ENCODE measurements at regions not wholly inside any gene's neighbourhood (a gene's known extent, or its start where the extent isn't known, plus 50 kb on each side); places are given as distances from the start of the nearest gene placed in this dataset.

DNA sequence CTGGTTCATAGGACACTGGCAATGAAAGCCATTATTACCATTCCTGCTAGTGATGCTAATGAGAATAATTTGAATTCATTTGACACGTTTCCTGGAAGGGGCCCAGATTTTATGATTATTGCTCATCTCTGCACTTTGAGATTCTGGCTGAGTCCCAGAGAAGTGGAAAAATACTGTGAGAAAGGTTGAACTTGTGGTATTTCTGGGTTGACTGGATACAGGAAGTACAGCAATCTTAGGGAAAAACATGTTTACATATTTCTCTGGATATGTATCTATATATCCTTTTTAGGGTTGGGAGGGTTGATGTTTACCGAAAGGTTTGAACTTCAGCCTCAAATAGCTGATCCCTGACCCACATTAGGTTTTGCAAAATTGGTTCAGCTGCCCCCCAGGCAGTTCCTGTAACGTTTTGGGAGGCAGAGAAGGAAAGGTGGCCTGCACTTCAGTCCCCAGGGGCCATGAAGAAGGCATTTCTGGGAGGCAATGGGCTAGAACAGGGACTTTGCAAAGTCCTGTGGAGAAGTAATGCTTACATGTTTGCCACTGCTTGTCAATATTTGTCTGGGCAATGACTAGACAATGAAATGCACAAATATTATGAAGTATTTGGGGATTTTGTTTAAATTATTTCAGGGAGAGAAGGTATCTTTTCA lies 253.7 kb upstream of the PITRM1 start:
- H3K9me3 ChIP-seq, result no peaks in the 10 kb centered on the region
- no peaks in the 10 kb centered on the region for H3K36me3 ChIP-seq
- WGBS, 4 donors, result 41 to 57% (median 47%) methylated on average over 3 of the region's 3 CpGs
- intact Hi-C loops (cut with DNase I), result loop anchor here in 2 of 10 donors (1.0 to 5.0 kb wide), 2 partner anchors 41 kb away; no protein-coding TSS in a partner anchor
- TF ChIP-seq CTCF (IDR thresholded peaks at IDR 0.05) (no peak), POLR2A (IDR thresholded peaks at IDR 0.05) (no peak)
- peak overlapping the region in 7 of 12 donors; percentile 18 to 70 (median 48) for H3K27ac ChIP-seq
- peaks cover 0 to 57% (median 17%) of the 10 kb centered on the region in 12 donors for H3K4me1 ChIP-seq
- DNase-seq (no peak), ATAC-seq (no peak)
- H3K4me3 ChIP-seq, result no peak overlapping the region
- H3K27me3 ChIP-seq, result no peaks in the 10 kb centered on the region

DNA sequence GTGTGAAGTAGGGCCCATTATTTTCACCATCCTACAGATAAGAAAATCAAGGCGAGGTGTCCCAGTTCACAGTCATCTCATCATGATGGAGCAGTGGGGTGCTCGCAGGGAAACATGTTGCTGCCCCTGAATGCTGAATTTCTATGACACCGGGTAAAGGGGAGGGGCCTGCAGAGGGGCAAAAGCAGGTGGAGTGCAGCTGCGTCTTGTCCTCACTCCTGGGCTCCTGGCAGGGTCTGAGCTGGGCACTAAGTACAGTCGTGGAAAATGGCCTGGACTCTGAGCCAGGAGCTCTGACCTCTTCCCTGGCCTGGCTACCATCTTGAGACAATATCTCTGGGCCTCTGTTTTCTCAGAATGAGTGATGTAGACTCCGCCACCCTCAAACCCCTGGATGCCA lies 253.1 kb upstream of the PITRM1 start:
- Histone ChIP-seq H3K4me3 (no peak overlapping the region), H3K9me3 (no peaks in the 10 kb centered on the region), H3K4me1 (peaks cover 0 to 57% (median 17%) of the 10 kb centered on the region in 12 donors), H3K27me3 (no peaks in the 10 kb centered on the region), H3K27ac (peak overlapping the region in 5 of 12 donors; percentile 36 to 70 (median 51)), H3K36me3 (no peaks in the 10 kb centered on the region)
- no peak for TF ChIP-seq CTCF (IDR thresholded peaks at IDR 0.05)
- no peak for TF ChIP-seq POLR2A (IDR thresholded peaks at IDR 0.05)
- WGBS, 4 donors, result 81 to 92% (median 87%) methylated on average over 6 of the region's 6 CpGs
- intact Hi-C loops (cut with DNase I), result loop anchor here in 2 of 10 donors (1.0 to 5.0 kb wide), 2 partner anchors 42 kb away; no protein-coding TSS in a partner anchor
- no peak for DNase-seq
- no peak for ATAC-seq

GRCh38 chr10:3425261-3425660 lies 252.7 kb upstream of the PITRM1 start:
- Histone ChIP-seq H3K27me3 (no peaks in the 10 kb centered on the region), H3K4me1 (peaks cover 0 to 57% (median 17%) of the 10 kb centered on the region in 12 donors), H3K36me3 (no peaks in the 10 kb centered on the region), H3K4me3 (no peak overlapping the region), H3K9me3 (no peaks in the 10 kb centered on the region), H3K27ac (peak overlapping the region in 6 of 12 donors; percentile 54 to 88 (median 74))
- no peak for TF ChIP-seq POLR2A (IDR thresholded peaks at IDR 0.05)
- no peak for TF ChIP-seq CTCF (IDR thresholded peaks at IDR 0.05)
- ATAC-seq (no peak), DNase-seq (no peak)
- 91 to 93% (median 92%) methylated on average over 5 of the region's 5 CpGs for WGBS, 4 donors
- intact Hi-C loops (cut with DNase I), result loop anchor here in 1 of 10 donors (5.0 kb wide), 1 partner anchor 42 kb away; no protein-coding TSS in a partner anchor

DNA sequence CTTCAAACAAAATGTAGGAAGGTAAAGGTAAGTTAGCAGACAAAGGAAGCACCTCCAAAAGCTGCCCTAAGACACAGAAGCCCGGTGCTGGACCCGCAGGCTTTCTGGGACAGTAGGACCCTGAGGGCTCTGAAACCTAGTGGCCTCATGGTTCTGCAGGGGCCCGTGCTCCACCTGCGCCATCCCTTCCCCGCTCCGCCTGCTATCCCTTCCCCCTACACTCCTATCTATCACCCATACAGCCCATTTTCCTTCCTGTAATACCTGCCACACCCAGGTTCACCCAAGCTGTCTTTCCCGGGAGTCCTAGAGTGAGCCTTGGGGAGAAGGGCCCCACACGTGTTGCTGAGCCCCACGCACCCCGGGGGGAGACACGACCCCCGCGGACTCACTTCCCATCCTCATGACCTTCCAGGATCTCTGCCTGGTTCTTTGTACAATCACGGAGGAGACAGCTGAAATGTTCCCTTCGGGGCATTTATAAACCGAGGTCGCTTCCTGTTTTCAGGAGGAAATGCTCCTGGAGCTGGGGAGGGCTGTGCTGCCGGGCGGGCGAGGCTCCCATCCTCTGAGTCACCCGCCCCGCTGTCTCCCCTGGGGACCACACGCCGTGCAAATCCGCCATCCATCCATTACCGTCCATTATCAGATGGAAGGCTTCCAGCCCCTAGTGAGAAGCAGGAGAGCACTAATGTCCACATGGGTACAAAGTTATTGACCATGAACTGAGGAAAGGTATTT lies 251.7 kb upstream of the PITRM1 start:
- H3K9me3 ChIP-seq, result no peaks in the 10 kb centered on the region
- peak overlapping the region in 8 of 12 donors; percentile 5 to 30 (median 22) for H3K4me3 ChIP-seq
- DNase-seq (peak; percentile 71 to 89 (median 78)), ATAC-seq (peak; percentile 36 to 93 (median 82))
- peaks cover 0 to 54% (median 15%) of the 10 kb centered on the region in 12 donors for H3K4me1 ChIP-seq
- WGBS, 4 donors, result 43 to 68% (median 52%) methylated on average over 26 of the region's 26 CpGs
- no peak for TF ChIP-seq CTCF (IDR thresholded peaks at IDR 0.05)
- TF ChIP-seq POLR2A (IDR thresholded peaks at IDR 0.05), result no peak
- intact Hi-C loops (cut with DNase I), result no loop called here
- peak overlapping the region; percentile 47 to 88 (median 68) for H3K27ac ChIP-seq
- no peaks in the 10 kb centered on the region for H3K36me3 ChIP-seq
- H3K27me3 ChIP-seq, result no peaks in the 10 kb centered on the region

Measured in heart left ventricle (tissue), 16 donors.